HG02642 (cell line): ENCODE measurements at regions not wholly inside any gene's neighbourhood (a gene's known extent, or its start where the extent isn't known, plus 50 kb on each side); places are given as distances from the start of the nearest gene placed in this dataset.

Experiments
- ATAC-seq: cut with Tn5 transposase; IDR thresholded peaks from one replicate; pipeline ENCODE4 v1.9.1; 2021; ENCODE audit warnings: mild to moderate bottlenecking; ENCODE audit not compliant: unreplicated experiment, poor library complexity

DNA sequence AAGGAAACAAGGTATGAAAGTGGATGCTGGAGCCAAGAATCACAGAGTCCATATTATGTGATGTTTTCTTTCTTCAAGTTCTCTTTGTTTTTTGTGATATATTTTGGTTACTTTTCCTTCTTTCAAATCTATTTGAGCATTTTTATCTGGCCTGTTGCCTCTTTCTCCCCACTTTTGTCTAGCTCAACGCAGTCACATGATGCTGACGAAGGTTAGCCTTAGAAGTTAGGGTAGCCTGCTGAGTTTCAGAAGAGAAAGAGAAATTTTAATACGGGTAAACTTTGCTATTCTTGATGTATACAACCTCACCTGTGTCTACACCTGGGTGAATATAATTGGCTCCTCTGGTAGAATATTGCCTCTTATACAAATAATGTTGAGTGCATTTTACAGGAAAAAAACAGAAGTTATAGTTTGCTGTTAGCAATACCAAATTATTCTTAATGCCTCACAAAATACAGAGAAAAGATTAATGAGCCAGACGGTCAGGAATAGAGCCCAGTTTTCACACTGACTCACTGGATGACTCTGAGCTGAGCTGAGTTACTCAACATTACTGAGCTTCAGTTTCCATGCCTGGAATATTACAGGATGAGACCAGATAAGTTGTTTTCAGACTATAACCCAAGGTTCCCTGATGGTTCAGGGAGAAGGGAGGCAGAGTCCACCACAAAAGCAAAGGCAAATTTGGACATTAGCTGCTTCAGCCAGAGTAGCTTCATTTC, 161.6 kb upstream of the BDNF start:
- ATAC-seq: no peak

DNA sequence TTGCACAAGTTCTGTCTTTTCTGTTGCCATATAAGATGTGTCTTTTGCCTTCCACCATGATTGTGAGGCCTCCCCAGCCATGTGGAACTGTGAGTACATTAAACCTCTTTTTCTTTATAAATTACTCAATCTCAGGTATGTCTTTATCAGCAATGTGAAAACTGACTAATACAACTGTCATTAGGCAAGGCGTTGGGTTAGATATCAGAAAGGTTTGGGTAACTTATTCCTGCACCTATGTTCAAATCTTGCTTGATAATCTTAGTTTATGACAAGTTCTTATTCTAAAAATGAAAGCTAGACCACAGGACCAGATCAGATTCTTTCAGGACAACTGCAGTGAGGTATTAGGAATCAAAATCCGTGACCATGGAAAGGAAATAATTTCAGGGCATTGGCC, 160.6 kb upstream of the BDNF start:
- ATAC-seq: no peak

DNA sequence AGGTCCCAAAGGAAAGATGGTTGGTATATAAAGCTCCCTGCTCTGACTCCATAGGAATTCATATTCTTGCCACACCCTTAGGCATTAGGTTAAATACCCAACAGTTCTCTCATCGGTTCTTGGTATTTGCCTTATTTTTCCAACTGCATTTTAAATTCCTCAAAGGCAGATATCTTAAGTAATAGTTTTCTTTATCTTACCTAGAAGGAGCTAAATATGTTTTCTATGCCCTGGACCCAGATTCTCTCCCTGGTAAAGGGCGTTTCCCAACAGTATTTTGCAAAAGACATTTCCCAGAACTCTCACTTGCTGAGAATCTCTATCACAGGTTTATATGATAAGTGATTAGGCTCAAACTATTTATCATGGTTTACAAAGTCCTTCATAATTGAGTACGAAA, 158.6 kb upstream of the BDNF start:
- no peak for ATAC-seq

DNA sequence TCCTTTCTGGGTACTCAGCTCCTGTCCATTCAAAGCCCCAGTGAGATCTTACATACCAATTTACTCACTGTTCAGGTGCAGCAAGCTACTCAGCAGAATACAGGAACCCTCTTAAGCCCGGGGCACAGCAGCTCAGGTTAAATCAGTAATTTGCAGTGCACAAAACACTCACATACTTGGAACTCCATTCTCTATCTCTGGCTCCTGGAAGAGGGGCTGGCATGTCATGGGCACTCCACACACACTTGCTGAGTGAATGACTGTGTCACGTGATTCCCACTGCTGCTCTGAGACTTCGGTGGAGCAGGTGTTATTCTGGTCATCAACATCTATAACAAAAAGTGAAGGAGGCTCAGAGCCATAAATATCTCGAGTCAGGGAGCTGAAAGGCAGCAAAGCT, 157.3 kb upstream of the BDNF start:
- no peak for ATAC-seq

DNA sequence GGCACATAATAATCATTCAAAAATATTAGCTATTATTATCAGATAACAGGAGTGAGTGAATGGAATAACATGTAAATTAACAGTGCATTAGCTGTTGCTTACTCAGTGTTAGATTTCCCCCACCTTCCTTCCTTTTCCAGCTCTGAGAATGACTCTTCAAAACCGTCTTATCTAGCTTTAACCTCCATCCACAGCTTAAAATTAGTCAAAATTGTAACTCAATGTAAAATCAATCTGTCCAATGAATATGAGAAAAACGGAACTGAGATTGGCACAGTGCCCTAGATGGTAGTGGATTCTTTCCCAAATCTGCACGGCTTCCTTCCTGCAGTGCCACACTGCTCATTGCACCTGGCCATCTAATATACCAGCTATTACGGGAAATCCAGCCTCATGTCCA, 156.8 kb upstream of the BDNF start:
- no peak for ATAC-seq

DNA sequence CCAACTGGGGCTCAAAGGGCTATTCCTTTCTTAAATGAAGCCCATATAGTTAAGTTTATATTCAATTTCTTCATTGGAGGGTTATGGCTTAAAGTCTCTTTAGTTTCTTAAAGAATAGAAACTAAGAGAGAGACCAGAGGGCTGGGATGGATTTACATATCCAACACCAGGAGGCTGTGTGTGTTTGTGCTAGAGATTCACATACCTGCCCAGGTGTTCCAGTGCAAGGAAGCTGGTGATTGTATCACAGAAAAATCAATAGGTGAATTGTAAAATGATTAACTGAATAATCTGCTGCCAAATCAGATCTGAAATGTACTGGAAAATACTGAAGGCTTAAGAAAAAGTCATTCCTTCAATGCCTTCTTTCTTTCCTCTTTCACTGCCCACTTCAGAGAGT, 148.2 kb upstream of the BDNF start:
- ATAC-seq: no peak

DNA sequence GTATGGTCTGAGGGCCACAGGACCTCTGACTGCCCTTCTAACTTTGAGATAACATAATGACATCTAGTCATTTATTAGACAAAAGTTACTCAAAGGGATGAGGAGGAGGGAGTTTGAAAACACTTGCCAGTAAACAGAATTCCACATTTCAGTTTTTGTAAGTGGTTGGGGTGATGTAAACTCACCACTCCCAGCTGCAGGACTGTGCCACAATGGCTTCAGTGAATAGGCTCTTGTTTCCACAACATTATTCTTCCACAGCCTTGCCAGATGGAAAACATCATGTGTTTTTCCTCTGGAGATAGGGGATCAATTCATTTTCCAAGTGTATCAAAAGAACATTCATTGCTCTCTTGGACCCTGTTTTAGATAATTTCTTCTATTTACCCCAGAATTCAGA, 147.2 kb upstream of the BDNF start:
- no peak for ATAC-seq

DNA sequence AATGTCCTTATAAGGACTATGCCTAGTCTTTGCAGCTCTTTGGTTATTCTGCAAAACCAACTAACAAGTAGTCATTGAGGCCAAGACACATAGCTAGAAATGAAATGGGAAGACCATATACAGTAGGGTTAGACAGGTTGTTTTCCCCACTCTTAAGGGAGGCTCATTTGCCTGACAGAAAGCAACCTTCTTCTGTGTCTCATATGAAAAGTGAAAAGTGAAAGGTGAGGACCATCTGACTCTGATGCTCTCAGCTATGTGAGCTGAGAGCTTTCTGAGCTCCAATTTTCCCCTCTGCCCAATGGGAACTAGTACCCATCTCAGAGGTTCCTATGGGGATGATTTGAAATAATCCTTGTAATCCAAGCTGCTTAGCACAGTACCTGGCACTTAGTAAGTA, 142.0 kb upstream of the BDNF start:
- ATAC-seq: peak; percentile 53

DNA sequence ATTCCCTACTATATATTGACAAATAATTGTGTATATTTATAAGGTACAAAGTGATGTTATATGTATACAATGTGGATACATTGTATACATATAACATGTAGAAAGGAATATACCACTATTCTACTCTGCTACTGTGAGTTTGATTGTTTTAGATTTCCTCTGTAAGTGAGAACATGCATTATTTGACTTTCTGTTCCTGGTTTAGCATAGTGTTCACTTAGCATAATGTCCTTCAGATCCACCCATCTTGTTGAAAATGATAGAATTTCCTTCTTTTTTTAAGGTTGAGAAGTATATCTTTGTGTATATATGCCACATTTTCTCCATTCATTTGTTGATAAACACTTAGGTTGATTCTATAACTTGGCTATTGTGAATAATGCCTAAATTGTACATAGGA, 140.8 kb upstream of the BDNF start:
- ATAC-seq: no peak

DNA sequence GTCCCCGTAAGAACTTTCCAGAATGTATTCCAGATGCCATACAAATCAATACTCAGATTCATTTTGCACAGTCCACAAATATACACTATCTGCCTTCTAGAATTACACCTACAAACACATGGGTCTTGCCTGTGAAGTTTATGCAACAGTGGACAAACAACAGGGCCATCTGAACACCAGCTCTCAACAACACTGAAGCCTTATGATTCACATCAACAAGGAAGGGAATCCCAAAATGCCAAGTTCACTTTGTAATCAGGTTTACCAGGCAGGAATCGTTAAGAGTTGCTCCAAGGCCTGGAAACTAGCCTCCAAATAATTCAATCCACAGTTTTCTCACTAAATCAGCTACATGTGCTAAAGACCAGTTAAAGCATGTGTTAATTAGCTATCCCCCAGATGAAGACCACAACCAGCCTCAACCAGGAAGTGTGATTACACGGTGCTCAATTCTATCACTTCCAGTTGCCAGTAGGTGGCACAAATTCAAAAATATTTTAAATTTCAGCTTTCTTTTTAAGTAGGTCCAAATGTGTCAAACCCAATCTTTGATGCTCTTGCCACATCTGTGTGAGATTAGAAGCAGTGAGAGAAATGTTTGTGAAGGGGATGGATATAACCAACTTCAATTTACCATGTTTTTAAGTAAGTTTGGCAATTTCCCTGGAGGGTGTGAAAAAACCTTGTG, 139.1 kb upstream of the BDNF start:
- no peak for ATAC-seq

DNA sequence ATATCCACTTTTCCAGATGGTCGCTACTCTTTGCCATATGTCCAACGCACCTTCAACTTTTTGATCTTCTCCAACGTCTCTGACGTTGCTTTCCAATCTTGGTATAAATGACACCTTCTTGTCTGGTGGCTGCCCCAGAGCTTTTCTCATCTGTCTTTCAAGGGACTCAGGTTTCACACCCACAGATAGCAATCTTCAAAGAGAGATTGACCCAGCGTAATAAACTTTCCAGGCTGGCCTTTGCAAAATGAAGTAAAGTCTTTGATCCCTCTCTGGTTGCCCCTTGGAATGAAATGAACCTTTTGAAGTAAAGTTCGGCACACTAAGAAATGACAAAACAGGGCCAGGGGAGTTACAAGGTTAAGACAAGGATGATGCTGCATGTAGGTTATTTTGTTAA, 138.4 kb upstream of the BDNF start:
- no peak for ATAC-seq

DNA sequence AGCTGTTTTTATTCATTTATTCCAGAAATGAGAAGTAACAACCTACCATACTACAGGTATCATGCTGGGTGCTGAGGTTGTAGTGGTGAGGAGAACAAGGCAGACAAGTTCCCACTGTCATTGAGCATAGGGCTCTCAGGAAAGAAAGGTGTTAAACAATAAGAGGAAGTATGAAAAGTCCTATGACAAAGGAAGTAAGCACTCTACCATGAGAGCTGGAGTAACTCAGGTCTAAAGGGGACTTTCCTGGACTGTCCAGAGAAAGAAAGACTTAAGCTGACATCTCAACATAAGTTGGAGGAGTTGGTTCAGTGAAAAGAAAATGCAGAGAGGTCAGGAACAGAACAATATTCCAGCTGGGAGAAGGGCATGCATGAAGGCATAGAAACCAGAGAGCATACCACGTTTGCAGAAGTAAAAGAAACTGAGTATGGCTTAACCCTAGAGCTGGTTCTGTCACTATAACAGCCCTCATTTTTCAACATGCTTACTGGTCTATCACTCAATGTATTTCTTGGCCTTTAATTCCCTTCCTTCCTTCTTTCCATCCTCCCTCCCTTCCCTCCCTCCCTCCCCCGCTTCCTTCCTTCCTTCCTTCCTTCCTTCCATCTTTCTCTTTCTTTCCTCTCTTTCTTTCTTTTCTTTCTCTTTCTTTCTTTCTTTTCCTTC, 137.8 kb upstream of the BDNF start:
- peak; percentile 88 for ATAC-seq

DNA sequence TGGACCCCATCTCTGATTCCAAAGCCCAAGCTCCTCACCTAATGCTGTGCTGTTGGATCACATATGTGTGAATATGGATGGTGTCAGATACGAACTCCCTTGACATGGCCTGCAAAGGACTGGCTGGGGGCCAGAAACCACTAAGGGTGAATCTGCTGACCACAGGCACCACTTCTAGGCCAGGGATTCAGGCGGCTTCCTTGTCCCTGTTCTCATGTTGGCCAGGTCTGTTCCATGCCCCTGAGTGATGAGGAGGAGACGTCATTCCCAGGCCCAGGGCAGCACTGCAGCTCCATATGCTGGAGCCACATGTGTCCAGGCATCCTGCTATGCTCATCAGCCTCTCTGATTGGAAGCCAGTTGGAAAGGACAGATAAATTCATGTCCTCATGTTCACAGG, 130.0 kb upstream of the BDNF start:
- no peak for ATAC-seq

DNA sequence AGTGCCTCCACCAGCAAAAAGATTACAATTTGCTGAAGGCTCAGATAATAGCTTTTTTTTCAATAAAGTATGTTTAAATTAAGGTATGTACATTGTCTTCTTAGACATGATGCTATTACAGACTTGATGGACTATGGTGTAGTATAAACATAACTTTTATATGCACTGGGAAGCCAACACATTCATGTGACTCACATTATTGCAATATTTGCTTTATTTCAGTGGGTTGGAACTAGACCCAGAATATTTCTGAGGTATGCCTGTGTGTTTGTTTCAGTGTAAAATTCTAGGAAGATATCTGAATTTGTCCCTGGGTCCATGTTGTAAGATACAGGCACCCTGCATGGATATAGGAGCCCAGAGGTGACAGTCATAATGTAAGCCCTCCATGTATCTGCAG, 120.0 kb upstream of the BDNF start:
- ATAC-seq: no peak

DNA sequence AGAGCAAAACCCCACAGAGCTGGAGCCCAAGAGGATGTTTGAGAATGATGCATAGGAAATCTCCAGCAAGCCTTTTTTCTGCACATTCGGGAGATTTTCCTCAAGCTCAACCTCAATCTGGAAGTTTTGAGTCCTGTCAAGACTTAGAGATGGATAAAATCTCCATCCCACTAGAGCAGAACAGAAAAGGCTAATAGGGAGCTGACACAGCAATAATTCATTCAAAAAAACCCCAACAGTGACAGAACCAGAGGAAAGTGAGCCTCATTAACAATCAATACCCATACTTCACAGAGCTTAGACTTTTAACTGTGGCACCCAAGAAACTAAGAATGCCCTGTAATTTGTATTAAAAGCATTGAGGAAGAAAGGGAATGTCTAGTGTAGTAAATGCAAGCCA, 115.9 kb upstream of the BDNF start:
- ATAC-seq: no peak

DNA sequence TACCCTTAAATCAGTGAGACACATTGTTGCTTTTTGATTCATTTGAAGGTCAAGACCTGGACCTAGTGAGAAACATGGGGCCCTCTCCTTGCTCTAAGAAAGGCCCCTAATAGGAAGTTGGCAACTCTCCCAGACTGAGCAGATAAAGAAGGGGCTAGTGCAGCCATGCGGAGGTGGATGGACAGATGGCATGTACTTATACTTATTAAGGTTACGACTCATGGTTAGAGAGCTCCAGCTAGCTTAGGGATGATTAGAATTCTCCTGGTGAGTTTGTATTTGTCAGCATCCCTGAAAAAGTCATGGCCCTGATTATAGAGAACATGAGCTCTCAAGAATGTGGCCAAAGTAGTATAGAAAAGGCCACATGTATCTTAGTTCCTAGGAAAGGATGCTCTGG, 112.1 kb upstream of the BDNF start:
- no peak for ATAC-seq

DNA sequence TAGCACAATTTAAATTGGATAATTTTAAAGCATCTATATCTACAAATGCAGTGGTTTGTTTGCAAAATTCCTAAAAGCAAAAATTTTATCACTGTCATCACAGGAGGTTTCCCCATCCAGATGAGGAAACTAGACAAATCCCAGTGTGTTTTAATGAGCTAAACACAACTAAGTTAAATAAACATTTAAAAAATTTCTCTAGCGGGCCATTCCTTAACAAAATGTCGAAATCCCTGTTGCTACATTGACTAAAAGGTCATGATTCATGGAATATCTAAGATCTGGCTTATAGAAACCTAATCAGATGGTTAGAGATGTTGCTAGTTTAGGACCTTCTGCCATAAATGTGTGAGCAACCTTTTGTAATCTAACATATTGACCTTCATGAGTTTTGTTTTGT, 107.3 kb upstream of the BDNF start:
- ATAC-seq: no peak

DNA sequence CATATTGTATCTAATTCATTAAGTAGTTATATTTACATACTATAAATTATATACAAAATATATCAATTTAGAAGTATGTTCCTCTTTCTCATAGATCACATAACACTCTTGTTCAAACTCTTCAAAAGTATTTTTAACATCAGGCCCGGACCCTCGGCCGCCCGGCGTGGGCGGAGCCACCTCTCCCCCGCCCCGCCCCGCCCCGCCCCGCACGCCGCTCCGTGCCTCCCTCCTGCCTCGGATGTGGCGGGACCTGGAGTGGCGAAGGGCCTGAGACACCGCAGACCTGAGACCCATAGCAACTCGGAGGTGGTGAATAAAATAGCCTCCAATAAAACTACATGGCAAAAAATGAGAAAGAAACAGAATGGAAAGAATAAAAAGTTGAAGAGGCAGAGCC, 105.9 kb upstream of the BDNF start:
- no peak for ATAC-seq

DNA sequence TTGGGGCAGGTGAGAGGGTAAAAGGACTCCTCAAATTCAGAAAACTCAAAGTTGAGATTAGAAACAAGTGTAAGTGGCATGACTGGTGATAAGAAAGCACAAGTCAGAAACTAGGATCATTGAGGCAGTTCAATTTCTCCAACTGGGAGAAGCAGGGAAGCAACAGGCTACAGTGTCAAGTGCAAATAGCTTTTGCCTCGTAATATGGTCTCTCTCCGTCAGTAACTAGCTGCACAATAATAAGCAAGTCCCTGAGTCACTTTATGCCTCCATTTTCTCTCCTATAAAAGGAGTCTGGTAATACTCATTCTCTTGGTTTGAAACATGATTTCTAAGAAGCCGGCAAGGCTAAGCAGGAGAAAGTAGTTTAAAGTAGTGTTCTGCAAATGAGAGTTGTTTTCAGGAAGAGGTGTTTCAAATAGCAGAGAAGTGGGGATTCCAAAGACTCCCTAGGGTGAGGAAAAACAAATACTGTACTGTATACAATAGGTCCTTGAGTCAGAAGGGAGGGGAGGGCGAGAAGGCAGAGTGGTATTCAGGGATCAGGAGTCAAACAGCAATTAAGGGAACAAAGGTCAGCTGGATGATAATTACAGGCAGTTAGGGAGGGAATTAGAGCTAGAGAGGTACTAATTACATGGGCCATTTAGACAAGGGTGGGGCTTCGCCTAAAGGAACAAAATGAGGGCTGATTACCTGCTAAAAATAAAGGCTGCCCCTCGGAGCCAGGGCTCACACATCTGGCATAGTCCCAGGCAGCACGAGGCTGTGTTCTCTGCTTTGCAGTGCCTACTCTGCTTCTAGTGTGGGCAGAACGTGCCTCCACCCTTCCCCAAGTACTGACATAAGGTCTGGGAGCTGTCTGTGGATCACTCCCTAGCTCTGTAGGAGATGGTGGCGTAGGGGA, 96.0 kb upstream of the BDNF start:
- no peak for ATAC-seq

DNA sequence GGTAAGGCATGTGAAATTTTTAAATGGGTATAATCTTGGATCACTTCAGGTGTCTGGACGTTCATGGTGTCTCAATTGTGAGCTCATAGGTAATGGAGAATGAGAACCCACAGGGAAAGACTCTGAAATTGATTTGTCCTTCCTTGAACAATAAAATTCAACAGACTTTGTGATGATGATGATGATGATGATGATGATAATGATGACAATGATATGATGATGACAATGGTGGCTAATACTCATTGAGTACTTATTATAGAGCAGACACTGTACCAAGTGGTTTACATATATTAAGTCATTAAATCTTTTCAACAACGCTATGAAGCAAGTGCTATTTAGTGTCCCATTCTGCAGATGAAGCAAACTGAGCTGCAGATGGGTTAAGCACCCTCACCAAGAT, 86.6 kb upstream of the BDNF start:
- ATAC-seq: no peak

DNA sequence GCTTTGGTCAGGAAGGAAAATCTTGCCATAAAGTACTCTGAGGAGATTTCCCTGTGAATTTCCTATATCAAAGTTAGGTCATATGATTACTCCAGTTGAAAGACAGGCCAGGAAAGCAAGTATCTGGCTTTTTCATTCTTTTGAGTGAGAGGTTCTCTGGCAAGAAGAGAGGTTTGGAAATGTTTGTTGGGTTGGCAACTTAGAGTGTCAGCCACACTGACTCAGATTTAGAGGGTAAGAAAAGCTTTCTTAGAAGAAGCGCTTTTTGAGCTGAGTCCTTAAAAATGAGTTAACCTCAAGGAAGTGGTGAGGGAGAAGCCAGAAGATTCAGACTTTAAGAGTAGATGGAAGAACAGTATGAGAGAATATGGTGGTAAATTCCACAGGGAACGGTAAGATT, 86.1 kb upstream of the BDNF start:
- no peak for ATAC-seq
